MM.1S (cell line): ENCODE measurements at regions not wholly inside any gene's neighbourhood (a gene's known extent, or its start where the extent isn't known, plus 50 kb on each side); places are given as distances from the start of the nearest gene placed in this dataset.

Experiments used
- EZH2 ChIP-seq: fragments of 300-600 bp; sonication (generic); optimal IDR thresholded peaks from 2 replicates; pipeline ENCODE3; 2017; ENCODE audit warnings: low read depth, mild to moderate bottlenecking, antibody characterized with exemption, low read length, mixed read lengths
- TF ChIP-seq, protein P1 (sequence below): fragments of 300-600 bp; sonication (generic); IDR thresholded peaks from 2 replicates; pipeline ENCODE4 v1.5.1; 2016; ENCODE audit warnings: antibody characterized with exemption, low read length, mixed read lengths

- TF ChIP-seq EZH2: no peak
- TF ChIP-seq, protein P1, sequence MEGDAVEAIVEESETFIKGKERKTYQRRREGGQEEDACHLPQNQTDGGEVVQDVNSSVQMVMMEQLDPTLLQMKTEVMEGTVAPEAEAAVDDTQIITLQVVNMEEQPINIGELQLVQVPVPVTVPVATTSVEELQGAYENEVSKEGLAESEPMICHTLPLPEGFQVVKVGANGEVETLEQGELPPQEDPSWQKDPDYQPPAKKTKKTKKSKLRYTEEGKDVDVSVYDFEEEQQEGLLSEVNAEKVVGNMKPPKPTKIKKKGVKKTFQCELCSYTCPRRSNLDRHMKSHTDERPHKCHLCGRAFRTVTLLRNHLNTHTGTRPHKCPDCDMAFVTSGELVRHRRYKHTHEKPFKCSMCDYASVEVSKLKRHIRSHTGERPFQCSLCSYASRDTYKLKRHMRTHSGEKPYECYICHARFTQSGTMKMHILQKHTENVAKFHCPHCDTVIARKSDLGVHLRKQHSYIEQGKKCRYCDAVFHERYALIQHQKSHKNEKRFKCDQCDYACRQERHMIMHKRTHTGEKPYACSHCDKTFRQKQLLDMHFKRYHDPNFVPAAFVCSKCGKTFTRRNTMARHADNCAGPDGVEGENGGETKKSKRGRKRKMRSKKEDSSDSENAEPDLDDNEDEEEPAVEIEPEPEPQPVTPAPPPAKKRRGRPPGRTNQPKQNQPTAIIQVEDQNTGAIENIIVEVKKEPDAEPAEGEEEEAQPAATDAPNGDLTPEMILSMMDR: no peak
These were observed 171.7 kb downstream of the ATPSCKMT start for GRCh38 chr5:10077791-10078545.
